HCT116 (cell line): ENCODE measurements at regions not wholly inside any gene's neighbourhood (a gene's known extent, or its start where the extent isn't known, plus 50 kb on each side); places are given as distances from the start of the nearest gene placed in this dataset.

Experiments used
- ATAC-seq: fragments of 200-7000 bp; cut with Tn5 transposase; 2 replicates; pipeline ENCODE4 v1.9.1; 2020; ENCODE audit warnings: mild to moderate bottlenecking, moderate library complexity
- BruUV-seq: library from RNA; stranded (reverse); fragments of 400-500 nt; replicated peaks from 2 replicates; lab custom pipeline; 2021; lab: Mats Ljungman, UMichigan
- CTCF ChIA-PET: fragments of 300-600 bp; sonication (Branson Sonifier 250); formaldehyde crosslinking; loops from one replicate; lab custom pipeline; 2021; ENCODE audit warnings: antibody characterized with exemption; lab: Charles Lee
- POLR2A ChIA-PET: fragments of 300-600, 350-600 bp; sonication (Branson Sonifier 250); formaldehyde crosslinking; loops from one replicate; lab custom pipeline; 2021; ENCODE audit warnings: antibody characterized with exemption; lab: Charles Lee
- RAD21 ChIA-PET, 2 experiments: fragments of 300-600 bp; sonication (Branson Sonifier 250); formaldehyde crosslinking; loops; one replicate each; lab custom pipeline; 2023; ENCODE audit warnings: low total read pairs in 2 of 2; ENCODE audit not compliant: uncharacterized antibody in 2 of 2, unreplicated experiment in 2 of 2, low non-redundant PET in 1 of 2; lab: Charles Lee
- DNase-seq: peaks from one replicate; pipeline ENCODE4 v3.0.0-alpha.2; 2010; ENCODE audit warnings: low read depth, low spot score
- H2AFZ ChIP-seq: fragments of 200-600 bp; shearing (Covaris generic), sonication (generic); 2 replicates; pipeline ENCODE4 v1.6.1; 2017; ENCODE audit warnings: low read depth, mixed run types, mixed read lengths, antibody characterized with exemption, low read length; ENCODE audit not compliant: poor library complexity, severe bottlenecking
- H3K27ac ChIP-seq: 2 replicates; pipeline ENCODE4 v1.5.1; 2012; ENCODE audit warnings: low read depth, low read length
- H3K27me3 ChIP-seq: fragments of 200-600 bp; sonication (generic); 2 replicates; pipeline ENCODE4 v1.6.1; 2016; ENCODE audit warnings: mixed run types, low read length, mixed read lengths; ENCODE audit not compliant: insufficient read depth
- H3K36me3 ChIP-seq, 2 experiments: fragments of 200-500 bp in 1 of 2; fragments of 200-600 bp in 1 of 2; sonication (Bioruptor generic) in 1 of 2; sonication (generic) in 1 of 2; 2 replicates each; pipeline versions ENCODE4 v1.5.1 to v1.6.1; 2014 to 2016; ENCODE audit warnings: low read length in 2 of 2, inconsistent platforms in 1 of 2, mixed read lengths in 1 of 2, mixed run types in 1 of 2; ENCODE audit not compliant: insufficient read depth in 2 of 2, control insufficient read depth in 1 of 2
- H3K4me1 ChIP-seq, 2 experiments: fragments of 200-600 bp in 1 of 2; sonication (generic) in 1 of 2; 2 replicates each; pipeline versions ENCODE4 v1.5.1 to v1.6.1; 2012 to 2017; ENCODE audit warnings: low read length in 2 of 2, inconsistent platforms in 1 of 2, mild to moderate bottlenecking in 1 of 2, mixed read lengths in 1 of 2, mixed run types in 1 of 2, moderate library complexity in 1 of 2; ENCODE audit not compliant: insufficient read depth in 2 of 2, control insufficient read depth in 1 of 2
- H3K4me2 ChIP-seq: fragments of 200-600 bp; sonication (generic); 2 replicates; pipeline ENCODE4 v1.6.1; 2017; ENCODE audit warnings: mixed run types, low read length, mixed read lengths
- H3K4me3 ChIP-seq, 2 experiments: fragments of 200-600 bp in 1 of 2; sonication (generic) in 1 of 2; replicated peaks in 1 of 2; 2 replicates each; pipeline ENCODE4 v1.5.1; 2011 to 2016; ENCODE audit warnings: low read length in 2 of 2, control low read depth in 1 of 2, low read depth in 1 of 2, mild to moderate bottlenecking in 1 of 2, mixed read lengths in 1 of 2, mixed run types in 1 of 2
- H3K79me2 ChIP-seq: fragments of 200-600 bp; sonication (generic); 2 replicates; pipeline ENCODE4 v1.6.1; 2017; ENCODE audit warnings: mild to moderate bottlenecking, mixed run types, low read length, moderate library complexity, mixed read lengths; ENCODE audit not compliant: insufficient read depth
- H3K9ac ChIP-seq: fragments of 200-600 bp; sonication (generic); 2 replicates; pipeline ENCODE4 v1.6.1; 2016; ENCODE audit warnings: low read length, mixed read lengths
- H3K9me2 ChIP-seq: fragments of 200-600 bp; sonication (generic), shearing (Covaris generic); 2 replicates; pipeline ENCODE4 v1.6.1; 2017; ENCODE audit warnings: mixed run types, mild to moderate bottlenecking, moderate library complexity; ENCODE audit not compliant: insufficient read depth
- H3K9me3 ChIP-seq, 2 experiments: fragments of 200-500 bp in 1 of 2; fragments of 200-600 bp in 1 of 2; sonication (Bioruptor generic) in 1 of 2; sonication (generic) in 1 of 2; 2 replicates each; pipeline ENCODE4 v1.6.1; 2014 to 2017; ENCODE audit warnings: low read length in 2 of 2, mixed read lengths in 2 of 2, inconsistent platforms in 1 of 2, low read depth in 1 of 2, mild to moderate bottlenecking in 1 of 2, mixed run types in 1 of 2, moderate library complexity in 1 of 2; ENCODE audit not compliant: control insufficient read depth in 1 of 2, insufficient read depth in 1 of 2
- H4K20me1 ChIP-seq: fragments of 200-600 bp; sonication (generic), shearing (Covaris generic); 2 replicates; pipeline ENCODE4 v1.6.1; 2017; ENCODE audit warnings: mixed run types, mild to moderate bottlenecking, moderate library complexity; ENCODE audit not compliant: insufficient read depth
- CBX3 ChIP-seq: IDR thresholded peaks from 2 replicates; pipeline ENCODE4 v1.6.1; 2012; ENCODE audit warnings: low read depth
- CEBPB ChIP-seq: IDR thresholded peaks from 2 replicates; pipeline ENCODE4 v1.6.1; 2012; ENCODE audit warnings: low read depth
- ELF1 ChIP-seq: IDR thresholded peaks from 2 replicates; pipeline ENCODE4 v1.6.1; 2012; ENCODE audit warnings: low read depth, borderline replicate concordance
- EZH2 ChIP-seq: fragments of 200-600 bp; sonication (generic); IDR thresholded peaks from 2 replicates; pipeline ENCODE4 v1.6.1; 2017; ENCODE audit warnings: antibody characterized with exemption, mixed run types
- EZH2phosphoT487 ChIP-seq: fragments of 200-600 bp; IDR thresholded peaks from 2 replicates; pipeline ENCODE4 v1.6.1; 2018; ENCODE audit warnings: antibody characterized with exemption, borderline replicate concordance
- FOSL1 ChIP-seq: IDR thresholded peaks from 2 replicates; pipeline ENCODE4 v1.6.1; 2012; ENCODE audit warnings: low read depth
- JUND ChIP-seq: IDR thresholded peaks from 2 replicates; pipeline ENCODE4 v1.6.1; 2012
- POLR2A ChIP-seq: IDR thresholded peaks from 2 replicates; pipeline ENCODE4 v1.7.0; 2011; ENCODE audit warnings: borderline replicate concordance; ENCODE audit not compliant: insufficient read depth, insufficient read length; ENCODE audit errors: extremely low read depth
- RAD21 ChIP-seq: IDR thresholded peaks from 2 replicates; pipeline ENCODE4 v1.6.1; 2012; ENCODE audit warnings: low read depth, mild to moderate bottlenecking
- SP1 ChIP-seq: IDR thresholded peaks from 2 replicates; pipeline ENCODE4 v1.6.1; 2012; ENCODE audit warnings: low read depth
- SRF ChIP-seq: IDR thresholded peaks from 2 replicates; pipeline ENCODE4 v1.6.1; 2012; ENCODE audit warnings: low read depth
- TCF7L2 ChIP-seq: IDR thresholded peaks from 2 replicates; pipeline ENCODE4 v1.7.0; 2011; ENCODE audit warnings: borderline replicate concordance, inconsistent platforms; ENCODE audit not compliant: insufficient read depth, insufficient read length; ENCODE audit errors: extremely low read depth
- YY1 ChIP-seq: IDR thresholded peaks from 2 replicates; pipeline ENCODE4 v1.6.1; 2011; ENCODE audit warnings: low read length, low read depth, moderate library complexity, mild to moderate bottlenecking; ENCODE audit not compliant: insufficient replicate concordance; ENCODE audit errors: extremely low read depth
- ZNF274 ChIP-seq: fragments of 200-500 bp; sonication (Bioruptor generic); IDR thresholded peaks from 2 replicates; pipeline ENCODE4 v1.6.1; 2014; ENCODE audit warnings: mild to moderate bottlenecking, low read depth, low read length, inconsistent platforms
- intact Hi-C: fragments of 100-400 bp; cut with micrococcal nuclease; formaldehyde crosslinking; loops from 2 replicates; pipeline ENCODE4 v1.10.0; 2022
- TF ChIP-seq, protein P1 (sequence below): IDR thresholded peaks from 2 replicates; pipeline ENCODE4 v1.6.1; 2012; ENCODE audit warnings: low read depth
- TF ChIP-seq, protein P2 (sequence below): IDR thresholded peaks from 2 replicates; pipeline ENCODE4 v1.6.1; 2011; ENCODE audit warnings: mild to moderate bottlenecking, low read length, moderate library complexity; ENCODE audit not compliant: insufficient replicate concordance; ENCODE audit errors: extremely low read depth
- TF ChIP-seq, protein P3 (sequence below): IDR thresholded peaks from 2 replicates; pipeline ENCODE4 v1.6.1; 2012
- TF ChIP-seq, protein P4 (sequence below), 3 experiments: fragments of 200-600 bp in 1 of 3; sonication (generic) in 1 of 3; IDR thresholded peaks in 2 of 3; conservative IDR thresholded peaks in 1 of 3; 2 replicates each; pipeline ENCODE4 v1.5.1; 2012 to 2017; ENCODE audit warnings: low read depth in 2 of 3, low read length in 2 of 3, antibody characterized with exemption in 1 of 3, borderline replicate concordance in 1 of 3, control low read depth in 1 of 3, mild to moderate bottlenecking in 1 of 3, mixed read lengths in 1 of 3, mixed run types in 1 of 3, moderate library complexity in 1 of 3; ENCODE audit not compliant: insufficient read depth in 1 of 3

DNA sequence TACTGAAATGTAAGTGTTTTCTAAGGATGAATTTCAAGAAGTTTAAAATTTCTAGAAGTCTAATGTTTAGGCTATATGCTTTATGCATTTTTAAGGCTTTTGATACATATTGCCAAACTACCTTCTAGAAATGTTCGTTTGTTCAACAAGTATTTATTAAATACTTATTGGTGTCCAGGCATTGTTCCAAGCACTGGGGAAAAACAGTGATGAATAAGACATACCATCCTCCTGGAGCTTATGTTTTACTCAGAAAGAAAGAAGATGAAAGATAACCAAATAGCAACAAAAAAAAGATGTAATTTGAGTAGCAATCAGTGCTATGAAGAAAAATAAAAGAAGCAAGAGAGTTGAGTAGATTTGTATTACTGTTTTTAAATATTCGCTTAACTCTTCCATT, 692.9 kb downstream of the SLC4A3 start:
- intact Hi-C loops = no loop called here
- H4K20me1 ChIP-seq = no peaks in the 10 kb centered on the region
- H3K27me3 ChIP-seq = no peaks in the 10 kb centered on the region
- no peaks in the 10 kb centered on the region for H3K9me3 ChIP-seq
- no peaks in the 10 kb centered on the region for H3K4me1 ChIP-seq
- TF ChIP-seq, protein P1, sequence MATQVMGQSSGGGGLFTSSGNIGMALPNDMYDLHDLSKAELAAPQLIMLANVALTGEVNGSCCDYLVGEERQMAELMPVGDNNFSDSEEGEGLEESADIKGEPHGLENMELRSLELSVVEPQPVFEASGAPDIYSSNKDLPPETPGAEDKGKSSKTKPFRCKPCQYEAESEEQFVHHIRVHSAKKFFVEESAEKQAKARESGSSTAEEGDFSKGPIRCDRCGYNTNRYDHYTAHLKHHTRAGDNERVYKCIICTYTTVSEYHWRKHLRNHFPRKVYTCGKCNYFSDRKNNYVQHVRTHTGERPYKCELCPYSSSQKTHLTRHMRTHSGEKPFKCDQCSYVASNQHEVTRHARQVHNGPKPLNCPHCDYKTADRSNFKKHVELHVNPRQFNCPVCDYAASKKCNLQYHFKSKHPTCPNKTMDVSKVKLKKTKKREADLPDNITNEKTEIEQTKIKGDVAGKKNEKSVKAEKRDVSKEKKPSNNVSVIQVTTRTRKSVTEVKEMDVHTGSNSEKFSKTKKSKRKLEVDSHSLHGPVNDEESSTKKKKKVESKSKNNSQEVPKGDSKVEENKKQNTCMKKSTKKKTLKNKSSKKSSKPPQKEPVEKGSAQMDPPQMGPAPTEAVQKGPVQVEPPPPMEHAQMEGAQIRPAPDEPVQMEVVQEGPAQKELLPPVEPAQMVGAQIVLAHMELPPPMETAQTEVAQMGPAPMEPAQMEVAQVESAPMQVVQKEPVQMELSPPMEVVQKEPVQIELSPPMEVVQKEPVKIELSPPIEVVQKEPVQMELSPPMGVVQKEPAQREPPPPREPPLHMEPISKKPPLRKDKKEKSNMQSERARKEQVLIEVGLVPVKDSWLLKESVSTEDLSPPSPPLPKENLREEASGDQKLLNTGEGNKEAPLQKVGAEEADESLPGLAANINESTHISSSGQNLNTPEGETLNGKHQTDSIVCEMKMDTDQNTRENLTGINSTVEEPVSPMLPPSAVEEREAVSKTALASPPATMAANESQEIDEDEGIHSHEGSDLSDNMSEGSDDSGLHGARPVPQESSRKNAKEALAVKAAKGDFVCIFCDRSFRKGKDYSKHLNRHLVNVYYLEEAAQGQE = no peak
- TF ChIP-seq JUND (no peak), TCF7L2 (no peak), EZH2phosphoT487 (no peak), SRF (no peak), EZH2 (no peak), FOSL1 (no peak), ZNF274 (no peak), POLR2A (no peak), ELF1 (no peak), CBX3 (no peak), CEBPB (no peak), YY1 (no peak), RAD21 (no peak), SP1 (no peak)
- TF ChIP-seq, protein P2, sequence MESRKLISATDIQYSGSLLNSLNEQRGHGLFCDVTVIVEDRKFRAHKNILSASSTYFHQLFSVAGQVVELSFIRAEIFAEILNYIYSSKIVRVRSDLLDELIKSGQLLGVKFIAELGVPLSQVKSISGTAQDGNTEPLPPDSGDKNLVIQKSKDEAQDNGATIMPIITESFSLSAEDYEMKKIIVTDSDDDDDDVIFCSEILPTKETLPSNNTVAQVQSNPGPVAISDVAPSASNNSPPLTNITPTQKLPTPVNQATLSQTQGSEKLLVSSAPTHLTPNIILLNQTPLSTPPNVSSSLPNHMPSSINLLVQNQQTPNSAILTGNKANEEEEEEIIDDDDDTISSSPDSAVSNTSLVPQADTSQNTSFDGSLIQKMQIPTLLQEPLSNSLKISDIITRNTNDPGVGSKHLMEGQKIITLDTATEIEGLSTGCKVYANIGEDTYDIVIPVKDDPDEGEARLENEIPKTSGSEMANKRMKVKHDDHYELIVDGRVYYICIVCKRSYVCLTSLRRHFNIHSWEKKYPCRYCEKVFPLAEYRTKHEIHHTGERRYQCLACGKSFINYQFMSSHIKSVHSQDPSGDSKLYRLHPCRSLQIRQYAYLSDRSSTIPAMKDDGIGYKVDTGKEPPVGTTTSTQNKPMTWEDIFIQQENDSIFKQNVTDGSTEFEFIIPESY = no peak
- TF ChIP-seq, protein P3, sequence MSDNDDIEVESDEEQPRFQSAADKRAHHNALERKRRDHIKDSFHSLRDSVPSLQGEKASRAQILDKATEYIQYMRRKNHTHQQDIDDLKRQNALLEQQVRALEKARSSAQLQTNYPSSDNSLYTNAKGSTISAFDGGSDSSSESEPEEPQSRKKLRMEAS = no peak
- TF ChIP-seq, protein P4, sequence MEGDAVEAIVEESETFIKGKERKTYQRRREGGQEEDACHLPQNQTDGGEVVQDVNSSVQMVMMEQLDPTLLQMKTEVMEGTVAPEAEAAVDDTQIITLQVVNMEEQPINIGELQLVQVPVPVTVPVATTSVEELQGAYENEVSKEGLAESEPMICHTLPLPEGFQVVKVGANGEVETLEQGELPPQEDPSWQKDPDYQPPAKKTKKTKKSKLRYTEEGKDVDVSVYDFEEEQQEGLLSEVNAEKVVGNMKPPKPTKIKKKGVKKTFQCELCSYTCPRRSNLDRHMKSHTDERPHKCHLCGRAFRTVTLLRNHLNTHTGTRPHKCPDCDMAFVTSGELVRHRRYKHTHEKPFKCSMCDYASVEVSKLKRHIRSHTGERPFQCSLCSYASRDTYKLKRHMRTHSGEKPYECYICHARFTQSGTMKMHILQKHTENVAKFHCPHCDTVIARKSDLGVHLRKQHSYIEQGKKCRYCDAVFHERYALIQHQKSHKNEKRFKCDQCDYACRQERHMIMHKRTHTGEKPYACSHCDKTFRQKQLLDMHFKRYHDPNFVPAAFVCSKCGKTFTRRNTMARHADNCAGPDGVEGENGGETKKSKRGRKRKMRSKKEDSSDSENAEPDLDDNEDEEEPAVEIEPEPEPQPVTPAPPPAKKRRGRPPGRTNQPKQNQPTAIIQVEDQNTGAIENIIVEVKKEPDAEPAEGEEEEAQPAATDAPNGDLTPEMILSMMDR (IDR thresholded peaks at IDR 0.05 in 2 of 3, conservative IDR thresholded peaks at IDR 0.05 in 1 of 3; ENCODE audit: borderline replicate concordance in 1 of 3, insufficient read depth in 1 of 3, low read depth in 2 of 3, low read length in 2 of 3) = no peak
- BruUV-seq = no TSS peak
- no peak for DNase-seq
- no peak overlapping the region for H2AFZ ChIP-seq
- RAD21 ChIA-PET = no interaction called here
- ATAC-seq = no peak
- no peaks in the 10 kb centered on the region for H3K79me2 ChIP-seq
- CTCF ChIA-PET = no interaction called here
- H3K4me2 ChIP-seq = no peak overlapping the region
- no peak overlapping the region for H3K4me3 ChIP-seq
- POLR2A ChIA-PET = no interaction called here
- H3K27ac ChIP-seq = no peak overlapping the region
- H3K36me3 ChIP-seq = 0 out of 4 replicates have a peak, but pooled peaks cover 0 to 2% of the 10 kb centered on the region in 2 experiments
- no peaks in the 10 kb centered on the region for H3K9me2 ChIP-seq
- H3K9ac ChIP-seq = no peak overlapping the region
